ENCODE measurements at regions not wholly inside any gene's neighbourhood (a gene's known extent, or its start where the extent isn't known, plus 50 kb on each side); places are given as distances from the start of the nearest gene placed in this dataset.

GRCh38 chr9:79237861-79238260, 333.9 kb upstream of the TLE4 start:
- DNase-seq: no peak

DNA sequence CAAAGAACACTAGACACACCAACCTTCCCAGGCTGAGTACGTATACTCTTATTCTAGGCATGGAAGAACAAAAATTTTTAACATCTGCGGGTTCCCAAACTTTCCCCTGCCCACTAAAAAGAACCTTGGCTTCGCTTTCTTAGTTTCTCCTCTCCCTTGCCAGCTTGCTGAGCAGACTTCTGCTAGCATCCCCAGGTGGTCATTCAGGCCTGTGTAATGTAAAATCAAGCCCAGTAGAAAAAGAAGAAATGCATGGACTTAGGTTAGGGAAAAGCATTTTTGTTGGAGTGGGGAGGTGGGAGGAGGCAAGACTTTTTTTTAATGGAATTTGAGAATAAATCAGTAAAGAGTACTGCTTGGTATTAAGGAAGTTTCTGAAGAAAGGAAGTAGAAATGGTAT, 331.0 kb upstream of the TLE4 start:
- DNase-seq: no peak

GRCh38 chr9:79242489-79242888, 329.3 kb upstream of the TLE4 start:
- DNase-seq: no peak

DNA sequence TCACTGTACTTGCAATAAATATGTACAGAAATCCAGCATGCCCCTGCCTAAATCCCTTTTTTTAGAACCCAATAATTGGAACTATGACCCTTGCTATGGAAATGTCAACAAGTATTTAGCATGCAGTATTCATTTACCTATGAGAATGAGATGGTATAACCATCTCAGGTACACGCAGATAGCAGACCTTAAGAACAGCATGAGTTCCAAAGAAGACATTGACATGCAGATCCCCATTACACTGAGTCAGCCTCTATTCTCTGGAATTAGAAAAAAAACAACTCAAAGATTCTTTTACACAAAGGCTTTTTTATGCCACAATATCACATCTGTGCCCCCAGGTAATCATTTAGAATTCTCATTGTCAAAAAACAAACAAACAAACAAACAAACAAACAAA, 325.6 kb upstream of the TLE4 start:
- DNase-seq: no peak

DNA sequence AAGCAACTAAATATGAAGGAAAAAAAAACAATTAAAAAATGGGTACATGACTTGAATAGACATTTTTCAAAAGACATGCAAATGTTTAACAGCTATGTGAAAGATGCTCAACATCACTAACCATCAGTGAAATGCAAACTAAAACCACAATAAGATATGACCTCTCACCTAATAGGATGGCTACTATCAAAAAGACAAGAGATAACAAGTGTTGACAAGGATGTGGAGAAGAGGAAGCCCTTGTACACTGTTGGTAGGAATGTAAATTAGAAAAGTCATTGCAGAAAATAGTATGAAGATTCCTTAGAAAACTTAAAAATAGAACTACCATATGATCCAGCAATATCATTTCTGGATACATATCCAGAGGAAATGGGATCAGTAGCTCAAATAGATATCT, 324.7 kb upstream of the TLE4 start:
- no peak for DNase-seq

- DNase-seq: no peak
These were observed 321.0 kb upstream of the TLE4 start for GRCh38 chr9:79250806-79251205.

GRCh38 chr9:79254900-79255650, 316.7 kb upstream of the TLE4 start:
- peak; percentile 12 for DNase-seq

DNA sequence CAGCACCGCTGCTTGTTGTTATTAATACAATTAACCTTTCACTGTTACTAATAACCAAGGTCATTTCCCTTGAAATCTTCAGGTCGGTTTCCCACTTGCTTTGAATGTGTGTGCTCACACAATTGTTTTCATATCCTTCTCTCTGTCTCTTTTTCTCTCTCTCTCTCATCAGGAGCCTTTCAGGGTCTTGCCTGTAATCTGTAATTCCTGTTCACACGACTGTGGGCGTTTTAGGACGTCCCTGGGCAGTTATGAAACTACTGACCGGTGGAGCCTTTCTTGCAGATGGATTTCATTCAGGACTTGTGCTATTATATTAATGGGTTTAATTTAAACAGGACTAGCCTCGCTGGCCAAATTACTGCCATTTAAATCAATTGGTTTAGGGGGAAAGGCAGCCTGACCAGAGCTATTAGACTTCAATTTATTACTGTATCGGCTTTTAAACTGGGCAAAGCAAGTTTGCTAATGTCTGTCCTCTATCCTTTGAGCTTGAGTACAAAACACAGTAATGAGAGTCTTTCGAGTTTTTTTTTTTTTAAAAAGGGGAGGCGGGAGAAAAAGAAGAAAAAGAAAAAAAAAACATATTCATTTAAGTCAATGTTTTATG, 316.0 kb upstream of the TLE4 start:
- no peak for DNase-seq

- peak; percentile 79 for DNase-seq
These were observed 315.0 kb upstream of the TLE4 start for GRCh38 chr9:79256691-79257213.

DNA sequence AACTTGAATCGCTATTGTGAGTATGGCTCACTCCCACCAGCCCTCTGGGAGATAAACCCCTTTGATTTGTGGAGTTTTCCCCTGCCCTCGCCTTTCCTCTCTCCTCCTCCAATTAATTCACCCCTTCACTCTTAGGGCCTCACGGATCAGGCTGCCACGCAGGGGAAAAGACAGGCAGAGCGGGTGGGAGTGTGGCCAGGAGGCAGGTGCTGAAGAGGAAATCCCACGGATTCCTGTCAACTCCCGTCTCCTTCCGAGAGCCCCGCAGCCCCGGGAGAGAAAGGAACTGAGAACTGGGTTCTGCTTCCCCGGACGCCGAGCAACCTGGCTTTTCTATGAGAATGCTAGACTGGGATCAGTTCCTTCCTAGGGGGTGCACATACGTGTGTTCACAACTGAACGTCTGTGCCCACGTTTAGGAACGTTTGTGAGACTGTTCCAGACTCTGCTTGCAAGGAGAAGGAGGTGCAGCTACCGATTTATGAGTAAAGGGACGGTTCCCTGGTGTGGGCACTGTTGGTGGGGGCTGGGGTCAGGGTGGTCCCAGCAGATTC, 314.5 kb upstream of the TLE4 start:
- DNase-seq: no peak

- no peak for DNase-seq
These were observed 313.9 kb upstream of the TLE4 start for GRCh38 chr9:79257790-79258351.

- no peak for DNase-seq
These were observed 311.9 kb upstream of the TLE4 start for GRCh38 chr9:79259858-79260257.

DNA sequence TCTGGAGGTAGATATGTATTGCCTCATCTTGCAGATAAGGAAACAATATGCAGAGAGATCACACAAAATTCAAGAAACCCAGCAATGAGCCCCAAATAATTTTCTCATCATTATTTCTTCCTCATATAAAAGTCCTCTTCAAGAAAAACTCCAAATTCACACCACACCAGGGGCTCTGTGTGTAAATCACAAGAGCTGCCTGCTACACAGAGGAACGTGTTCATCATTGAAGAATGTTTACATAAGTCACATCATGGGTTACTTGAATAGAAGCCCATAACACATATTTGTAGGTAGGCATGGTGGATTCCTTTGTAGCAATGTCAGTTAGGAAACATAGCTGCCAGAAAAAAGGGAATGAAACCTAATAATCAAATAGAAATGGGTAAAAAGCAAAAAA, 308.1 kb upstream of the TLE4 start:
- DNase-seq: no peak

GRCh38 chr9:79264041-79264440, 307.7 kb upstream of the TLE4 start:
- DNase-seq: no peak

GRCh38 chr9:79264511-79265355, 307.0 kb upstream of the TLE4 start:
- DNase-seq: no peak

DNA sequence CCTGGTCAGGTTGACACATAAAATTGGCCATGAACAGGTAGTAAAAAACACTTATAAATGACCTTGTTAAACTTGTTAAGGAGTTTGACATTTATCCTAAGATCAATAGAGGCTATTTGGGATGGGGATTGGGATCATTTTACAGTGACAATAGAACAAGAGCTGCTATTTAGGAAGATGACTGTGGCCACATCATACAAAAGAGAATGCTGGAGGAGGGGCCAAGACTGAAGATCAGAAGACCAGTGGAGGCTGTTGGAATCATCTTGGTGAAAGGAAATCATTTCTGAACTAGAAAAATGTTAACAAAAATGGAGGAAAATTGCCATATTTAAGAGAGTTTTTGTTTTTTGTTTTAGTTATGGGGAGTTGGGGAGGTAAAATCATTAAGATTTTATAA, 304.8 kb upstream of the TLE4 start:
- DNase-seq: no peak

- DNase-seq: no peak
These were observed 303.0 kb upstream of the TLE4 start for GRCh38 chr9:79268806-79269205.

DNA sequence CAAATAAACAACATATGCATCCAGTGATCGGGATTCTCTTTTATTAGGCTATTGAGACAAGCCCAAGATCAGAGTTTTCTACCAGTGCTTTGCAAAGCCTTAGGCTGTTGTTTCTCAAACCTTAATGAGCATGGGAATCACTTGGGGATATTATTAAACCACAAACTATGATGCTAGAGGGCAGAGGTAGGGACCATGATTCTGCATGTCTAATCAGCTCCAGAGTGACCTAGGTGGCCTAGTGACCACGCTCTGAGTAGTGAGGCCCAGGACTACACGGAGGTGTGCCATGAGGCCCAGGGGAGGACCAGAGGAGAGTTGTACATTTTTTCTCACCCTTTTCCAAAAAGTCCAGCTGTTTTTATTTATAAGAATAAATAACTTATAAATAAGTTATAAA, 298.5 kb upstream of the TLE4 start:
- no peak for DNase-seq

GRCh38 chr9:79279356-79279755, 292.4 kb upstream of the TLE4 start:
- DNase-seq: no peak

GRCh38 chr9:79280691-79281090, 291.1 kb upstream of the TLE4 start:
- no peak for DNase-seq

GRCh38 chr9:79284081-79284480, 287.7 kb upstream of the TLE4 start:
- no peak for DNase-seq

GRCh38 chr9:79286992-79287707, 284.6 kb upstream of the TLE4 start:
- DNase-seq: no peak
